ENCODE measurements at regions not wholly inside any gene's neighbourhood (a gene's known extent, or its start where the extent isn't known, plus 50 kb on each side); places are given as distances from the start of the nearest gene placed in this dataset.

DNA sequence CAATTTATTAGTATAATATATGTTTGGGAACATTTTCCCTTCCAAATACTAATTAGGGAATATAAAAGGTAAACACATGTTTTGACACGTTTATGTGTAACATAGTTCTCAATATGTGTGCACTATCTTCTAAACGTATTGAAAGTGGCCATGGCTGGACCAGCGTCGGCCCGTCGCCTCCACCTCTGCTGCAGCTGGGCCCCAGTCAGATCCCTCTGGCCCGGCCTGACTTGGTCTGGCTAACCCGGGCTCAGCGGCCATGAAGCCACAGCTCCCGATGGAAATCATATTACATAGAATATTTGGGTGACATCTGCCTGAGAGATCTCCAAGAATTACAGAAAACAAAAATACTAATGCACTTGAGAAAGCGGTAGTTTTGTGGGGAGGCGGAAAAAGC lies 474.4 kb upstream of the CDH2 start:
- no peak for DNase-seq (ENCODE audit: low read depth in 1 of 2, low spot score in 1 of 2)
- Histone ChIP-seq H3K27ac (replicated peaks) (no peak overlapping the region), H3K27me3 (ENCODE audit: insufficient read depth, poor library complexity, severe bottlenecking) (no peaks in the 10 kb centered on the region), H3K4me3 (replicated peaks; ENCODE audit: insufficient read depth, low read length) (no peak overlapping the region)
- TF ChIP-seq POLR2AphosphoS5 (IDR thresholded peaks at IDR 0.05; ENCODE audit: low read depth) (no peak), GABPA (IDR thresholded peaks at IDR 0.05; ENCODE audit: low read depth) (no peak), SPI1 (IDR thresholded peaks at IDR 0.05; ENCODE audit: borderline replicate concordance, low read depth) (no peak)
- TF ChIP-seq, protein P1, sequence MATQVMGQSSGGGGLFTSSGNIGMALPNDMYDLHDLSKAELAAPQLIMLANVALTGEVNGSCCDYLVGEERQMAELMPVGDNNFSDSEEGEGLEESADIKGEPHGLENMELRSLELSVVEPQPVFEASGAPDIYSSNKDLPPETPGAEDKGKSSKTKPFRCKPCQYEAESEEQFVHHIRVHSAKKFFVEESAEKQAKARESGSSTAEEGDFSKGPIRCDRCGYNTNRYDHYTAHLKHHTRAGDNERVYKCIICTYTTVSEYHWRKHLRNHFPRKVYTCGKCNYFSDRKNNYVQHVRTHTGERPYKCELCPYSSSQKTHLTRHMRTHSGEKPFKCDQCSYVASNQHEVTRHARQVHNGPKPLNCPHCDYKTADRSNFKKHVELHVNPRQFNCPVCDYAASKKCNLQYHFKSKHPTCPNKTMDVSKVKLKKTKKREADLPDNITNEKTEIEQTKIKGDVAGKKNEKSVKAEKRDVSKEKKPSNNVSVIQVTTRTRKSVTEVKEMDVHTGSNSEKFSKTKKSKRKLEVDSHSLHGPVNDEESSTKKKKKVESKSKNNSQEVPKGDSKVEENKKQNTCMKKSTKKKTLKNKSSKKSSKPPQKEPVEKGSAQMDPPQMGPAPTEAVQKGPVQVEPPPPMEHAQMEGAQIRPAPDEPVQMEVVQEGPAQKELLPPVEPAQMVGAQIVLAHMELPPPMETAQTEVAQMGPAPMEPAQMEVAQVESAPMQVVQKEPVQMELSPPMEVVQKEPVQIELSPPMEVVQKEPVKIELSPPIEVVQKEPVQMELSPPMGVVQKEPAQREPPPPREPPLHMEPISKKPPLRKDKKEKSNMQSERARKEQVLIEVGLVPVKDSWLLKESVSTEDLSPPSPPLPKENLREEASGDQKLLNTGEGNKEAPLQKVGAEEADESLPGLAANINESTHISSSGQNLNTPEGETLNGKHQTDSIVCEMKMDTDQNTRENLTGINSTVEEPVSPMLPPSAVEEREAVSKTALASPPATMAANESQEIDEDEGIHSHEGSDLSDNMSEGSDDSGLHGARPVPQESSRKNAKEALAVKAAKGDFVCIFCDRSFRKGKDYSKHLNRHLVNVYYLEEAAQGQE (IDR thresholded peaks at IDR 0.05; ENCODE audit: insufficient replicate concordance, low read depth): no peak
- TF ChIP-seq, protein P2, sequence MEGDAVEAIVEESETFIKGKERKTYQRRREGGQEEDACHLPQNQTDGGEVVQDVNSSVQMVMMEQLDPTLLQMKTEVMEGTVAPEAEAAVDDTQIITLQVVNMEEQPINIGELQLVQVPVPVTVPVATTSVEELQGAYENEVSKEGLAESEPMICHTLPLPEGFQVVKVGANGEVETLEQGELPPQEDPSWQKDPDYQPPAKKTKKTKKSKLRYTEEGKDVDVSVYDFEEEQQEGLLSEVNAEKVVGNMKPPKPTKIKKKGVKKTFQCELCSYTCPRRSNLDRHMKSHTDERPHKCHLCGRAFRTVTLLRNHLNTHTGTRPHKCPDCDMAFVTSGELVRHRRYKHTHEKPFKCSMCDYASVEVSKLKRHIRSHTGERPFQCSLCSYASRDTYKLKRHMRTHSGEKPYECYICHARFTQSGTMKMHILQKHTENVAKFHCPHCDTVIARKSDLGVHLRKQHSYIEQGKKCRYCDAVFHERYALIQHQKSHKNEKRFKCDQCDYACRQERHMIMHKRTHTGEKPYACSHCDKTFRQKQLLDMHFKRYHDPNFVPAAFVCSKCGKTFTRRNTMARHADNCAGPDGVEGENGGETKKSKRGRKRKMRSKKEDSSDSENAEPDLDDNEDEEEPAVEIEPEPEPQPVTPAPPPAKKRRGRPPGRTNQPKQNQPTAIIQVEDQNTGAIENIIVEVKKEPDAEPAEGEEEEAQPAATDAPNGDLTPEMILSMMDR (IDR thresholded peaks at IDR 0.05; ENCODE audit: insufficient read depth, low read length): no peak

DNA sequence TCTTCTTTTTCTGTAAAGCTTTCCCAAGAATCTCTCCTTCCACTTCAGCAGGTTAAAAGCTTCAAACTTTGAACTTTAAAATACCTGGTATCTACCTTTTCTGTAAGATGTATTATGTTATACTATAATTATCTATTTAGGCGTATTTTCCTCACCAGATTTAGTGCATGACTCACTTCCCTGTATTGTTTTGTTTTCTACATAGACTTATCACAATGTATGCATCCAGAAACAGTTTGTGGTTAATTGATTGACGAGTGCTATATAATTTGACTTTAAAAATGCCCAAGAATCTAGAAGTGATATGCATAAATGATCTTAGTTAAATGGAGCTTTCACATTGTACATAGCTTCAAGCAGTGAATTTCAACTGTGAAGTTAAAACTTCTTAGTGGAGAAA lies 473.9 kb upstream of the CDH2 start:
- TF ChIP-seq, protein P1 (IDR thresholded peaks at IDR 0.05; ENCODE audit: insufficient replicate concordance, low read depth): no peak
- no peak for TF ChIP-seq POLR2AphosphoS5 (IDR thresholded peaks at IDR 0.05; ENCODE audit: low read depth)
- TF ChIP-seq SPI1 (IDR thresholded peaks at IDR 0.05; ENCODE audit: borderline replicate concordance, low read depth): no peak
- no peak for TF ChIP-seq GABPA (IDR thresholded peaks at IDR 0.05; ENCODE audit: low read depth)
- TF ChIP-seq, protein P2 (IDR thresholded peaks at IDR 0.05; ENCODE audit: insufficient read depth, low read length): no peak
- Histone ChIP-seq H3K27me3 (ENCODE audit: insufficient read depth, poor library complexity, severe bottlenecking) (no peaks in the 10 kb centered on the region), H3K4me3 (replicated peaks; ENCODE audit: insufficient read depth, low read length) (no peak overlapping the region), H3K27ac (replicated peaks) (no peak overlapping the region)
- DNase-seq (ENCODE audit: low read depth in 1 of 2, low spot score in 1 of 2): no peak

DNA sequence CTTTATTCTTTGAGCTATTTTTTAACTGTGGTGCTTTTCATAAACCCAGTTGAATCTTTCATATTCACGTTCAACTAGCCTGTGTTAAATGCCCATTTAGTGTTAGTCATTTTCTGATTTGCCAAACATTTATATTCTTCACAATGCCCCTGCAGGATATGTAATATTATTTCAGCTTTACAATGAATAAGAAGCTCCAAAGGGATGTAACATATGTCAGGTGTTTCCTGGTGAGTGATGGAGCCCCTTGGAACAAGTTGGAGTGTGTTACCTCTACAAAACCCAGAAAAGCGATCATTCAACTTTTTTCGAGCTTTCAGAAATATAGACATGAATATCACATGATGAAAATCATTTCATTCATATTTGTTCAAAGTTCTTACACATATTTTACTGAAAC lies 471.0 kb upstream of the CDH2 start:
- TF ChIP-seq SPI1 (IDR thresholded peaks at IDR 0.05; ENCODE audit: borderline replicate concordance, low read depth) (no peak), POLR2AphosphoS5 (IDR thresholded peaks at IDR 0.05; ENCODE audit: low read depth) (no peak), GABPA (IDR thresholded peaks at IDR 0.05; ENCODE audit: low read depth) (no peak)
- TF ChIP-seq, protein P1 (IDR thresholded peaks at IDR 0.05; ENCODE audit: insufficient replicate concordance, low read depth): no peak
- TF ChIP-seq, protein P2 (IDR thresholded peaks at IDR 0.05; ENCODE audit: insufficient read depth, low read length): no peak

More for the DNA sequence above, 471.0 kb upstream of the CDH2 start:
- Histone ChIP-seq H3K27me3 (ENCODE audit: insufficient read depth, poor library complexity, severe bottlenecking) (no peaks in the 10 kb centered on the region), H3K4me3 (replicated peaks; ENCODE audit: insufficient read depth, low read length) (no peak overlapping the region), H3K27ac (replicated peaks) (no peak overlapping the region)
- DNase-seq (ENCODE audit: low read depth in 1 of 2, low spot score in 1 of 2): no peak
